Fibroblast of lung (primary cell): ENCODE measurements at regions not wholly inside any gene's neighbourhood (a gene's known extent, or its start where the extent isn't known, plus 50 kb on each side); places are given as distances from the start of the nearest gene placed in this dataset.

ENCODE experiments used
- EZH2 ChIP-seq: IDR thresholded peaks from 2 replicates; pipeline ENCODE4 v1.5.1; 2012; ENCODE audit warnings: low read length, control low read depth, mild to moderate bottlenecking; ENCODE audit errors: missing control alignments
- TF ChIP-seq, protein P1 (sequence below), 2 donors: IDR thresholded peaks in 1 of 2; conservative IDR thresholded peaks in 1 of 2; 1 replicate in 1 of 2; 2 replicates in 1 of 2; pipeline ENCODE4 v1.5.1; 2011 to 2012; ENCODE audit warnings: low read length in 2 of 2, control low read depth in 1 of 2, inconsistent platforms in 1 of 2, low read depth in 1 of 2, mild to moderate bottlenecking in 1 of 2

DNA sequence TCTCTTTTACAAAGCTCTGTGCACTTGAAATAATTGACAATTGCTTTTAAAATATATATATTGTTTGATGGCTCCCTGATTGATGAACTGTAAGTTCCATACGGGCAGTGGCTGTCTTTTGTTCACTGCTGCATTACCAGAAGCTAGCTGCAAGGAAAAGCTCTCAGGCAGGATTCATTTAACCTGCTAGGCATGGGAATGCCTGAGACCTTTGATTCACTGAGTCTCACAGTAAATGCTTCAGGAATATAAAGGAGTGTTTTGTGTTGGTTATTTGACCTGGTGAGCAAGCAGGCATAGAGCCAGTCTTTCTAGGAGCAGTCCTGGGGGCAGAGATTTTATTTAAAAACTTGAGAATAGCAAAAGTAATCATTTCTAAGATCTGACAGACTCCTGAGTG lies 193.2 kb upstream of the ITGA4 start:
- TF ChIP-seq, protein P1, sequence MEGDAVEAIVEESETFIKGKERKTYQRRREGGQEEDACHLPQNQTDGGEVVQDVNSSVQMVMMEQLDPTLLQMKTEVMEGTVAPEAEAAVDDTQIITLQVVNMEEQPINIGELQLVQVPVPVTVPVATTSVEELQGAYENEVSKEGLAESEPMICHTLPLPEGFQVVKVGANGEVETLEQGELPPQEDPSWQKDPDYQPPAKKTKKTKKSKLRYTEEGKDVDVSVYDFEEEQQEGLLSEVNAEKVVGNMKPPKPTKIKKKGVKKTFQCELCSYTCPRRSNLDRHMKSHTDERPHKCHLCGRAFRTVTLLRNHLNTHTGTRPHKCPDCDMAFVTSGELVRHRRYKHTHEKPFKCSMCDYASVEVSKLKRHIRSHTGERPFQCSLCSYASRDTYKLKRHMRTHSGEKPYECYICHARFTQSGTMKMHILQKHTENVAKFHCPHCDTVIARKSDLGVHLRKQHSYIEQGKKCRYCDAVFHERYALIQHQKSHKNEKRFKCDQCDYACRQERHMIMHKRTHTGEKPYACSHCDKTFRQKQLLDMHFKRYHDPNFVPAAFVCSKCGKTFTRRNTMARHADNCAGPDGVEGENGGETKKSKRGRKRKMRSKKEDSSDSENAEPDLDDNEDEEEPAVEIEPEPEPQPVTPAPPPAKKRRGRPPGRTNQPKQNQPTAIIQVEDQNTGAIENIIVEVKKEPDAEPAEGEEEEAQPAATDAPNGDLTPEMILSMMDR (conservative IDR thresholded peaks at IDR 0.05 in 1 of 2, IDR thresholded peaks at IDR 0.05 in 1 of 2; ENCODE audit: low read depth in 1 of 2, low read length in 2 of 2) = no peak
- no peak for TF ChIP-seq EZH2
